ENCODE measurements at regions not wholly inside any gene's neighbourhood (a gene's known extent, or its start where the extent isn't known, plus 50 kb on each side); places are given as distances from the start of the nearest gene placed in this dataset.

GRCh38 chr16:59391617-59392364, 657.7 kb upstream of the GOT2 start:
- in situ Hi-C loops (cut with MboI; ENCODE audit: low pct_ligation_motif_present in 1 of 4, low pct_unique_long_range_greater_than_20kb in 1 of 4, low sequenced_read_pairs in 3 of 4), result no loop called here
- Histone ChIP-seq H3K36me3 (no peaks in the 10 kb centered on the region), H3K4me3 (no peak overlapping the region), H3K27ac (no peak overlapping the region), H3K4me1 (no peaks in the 10 kb centered on the region), H3K9me3 (no peaks in the 10 kb centered on the region), H3K27me3 (no peaks in the 10 kb centered on the region)
- intact Hi-C loops (cut with DNase I; ENCODE audit: low total_unique reads), result no loop called here
- TF ChIP-seq EP300 (IDR thresholded peaks at IDR 0.05; ENCODE audit: low read depth), result no peak
- TF ChIP-seq POLR2AphosphoS5 (IDR thresholded peaks at IDR 0.05), result no peak
- TF ChIP-seq, protein P1, sequence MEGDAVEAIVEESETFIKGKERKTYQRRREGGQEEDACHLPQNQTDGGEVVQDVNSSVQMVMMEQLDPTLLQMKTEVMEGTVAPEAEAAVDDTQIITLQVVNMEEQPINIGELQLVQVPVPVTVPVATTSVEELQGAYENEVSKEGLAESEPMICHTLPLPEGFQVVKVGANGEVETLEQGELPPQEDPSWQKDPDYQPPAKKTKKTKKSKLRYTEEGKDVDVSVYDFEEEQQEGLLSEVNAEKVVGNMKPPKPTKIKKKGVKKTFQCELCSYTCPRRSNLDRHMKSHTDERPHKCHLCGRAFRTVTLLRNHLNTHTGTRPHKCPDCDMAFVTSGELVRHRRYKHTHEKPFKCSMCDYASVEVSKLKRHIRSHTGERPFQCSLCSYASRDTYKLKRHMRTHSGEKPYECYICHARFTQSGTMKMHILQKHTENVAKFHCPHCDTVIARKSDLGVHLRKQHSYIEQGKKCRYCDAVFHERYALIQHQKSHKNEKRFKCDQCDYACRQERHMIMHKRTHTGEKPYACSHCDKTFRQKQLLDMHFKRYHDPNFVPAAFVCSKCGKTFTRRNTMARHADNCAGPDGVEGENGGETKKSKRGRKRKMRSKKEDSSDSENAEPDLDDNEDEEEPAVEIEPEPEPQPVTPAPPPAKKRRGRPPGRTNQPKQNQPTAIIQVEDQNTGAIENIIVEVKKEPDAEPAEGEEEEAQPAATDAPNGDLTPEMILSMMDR (IDR thresholded peaks at IDR 0.05), result no peak
- no peak for TF ChIP-seq POLR2A (IDR thresholded peaks at IDR 0.05)
- 43 to 64% methylated on average over 4 of the region's 4 CpGs for WGBS, 2 donors (ENCODE audit: low coverage in 1 of 2)
- no peak for DNase-seq

DNA sequence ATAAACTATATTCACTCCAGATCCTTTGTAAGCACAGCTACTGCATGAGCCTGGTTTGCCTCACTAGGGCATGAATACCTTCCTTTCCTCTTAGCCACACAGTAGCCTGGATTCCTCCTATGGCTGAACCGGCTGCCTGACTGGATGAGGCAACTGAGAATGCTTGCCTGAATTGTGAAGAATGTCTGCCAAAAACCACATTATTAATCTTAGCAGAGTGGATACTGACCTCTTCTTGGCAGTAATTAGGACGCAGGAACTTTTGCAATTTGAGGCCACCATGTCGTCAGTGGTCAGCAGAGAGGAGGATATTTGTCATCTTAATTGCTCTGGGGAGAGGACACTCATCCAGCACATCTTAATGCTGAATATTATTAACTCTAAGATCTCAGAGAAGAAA, 651.8 kb upstream of the GOT2 start:
- intact Hi-C loops (cut with DNase I; ENCODE audit: low total_unique reads) (no loop called here), in situ Hi-C loops (cut with MboI; ENCODE audit: low pct_ligation_motif_present in 1 of 4, low pct_unique_long_range_greater_than_20kb in 1 of 4, low sequenced_read_pairs in 3 of 4) (no loop called here)
- no peaks in the 10 kb centered on the region for H3K9me3 ChIP-seq
- H3K4me1 ChIP-seq, result no peaks in the 10 kb centered on the region
- H3K36me3 ChIP-seq, result no peaks in the 10 kb centered on the region
- H3K27me3 ChIP-seq, result no peaks in the 10 kb centered on the region
- TF ChIP-seq, protein P1 (IDR thresholded peaks at IDR 0.05), result no peak
- no peak for TF ChIP-seq POLR2A (IDR thresholded peaks at IDR 0.05)
- no peak for TF ChIP-seq POLR2AphosphoS5 (IDR thresholded peaks at IDR 0.05)
- no peak for TF ChIP-seq EP300 (IDR thresholded peaks at IDR 0.05; ENCODE audit: low read depth)
- no peak overlapping the region for H3K4me3 ChIP-seq
- no peak for DNase-seq
- no peak overlapping the region for H3K27ac ChIP-seq
- WGBS, 2 donors (ENCODE audit: low coverage in 1 of 2), result 55% methylated on average over 3 of the region's 3 CpGs; no CpG with 5 or more reads in 1 of the 2 donors

- intact Hi-C loops (cut with DNase I; ENCODE audit: low total_unique reads), result no loop called here
- H3K27ac ChIP-seq, result no peak overlapping the region
- H3K4me1 ChIP-seq, result no peaks in the 10 kb centered on the region
- no peaks in the 10 kb centered on the region for H3K36me3 ChIP-seq
- 52 to 100% methylated on average over 1 to 3 of the region's 3 CpGs for WGBS, 2 donors (ENCODE audit: low coverage in 1 of 2)
- in situ Hi-C loops (cut with MboI; ENCODE audit: low pct_ligation_motif_present in 1 of 4, low pct_unique_long_range_greater_than_20kb in 1 of 4, low sequenced_read_pairs in 3 of 4), result no loop called here
- H3K9me3 ChIP-seq, result no peaks in the 10 kb centered on the region
- H3K4me3 ChIP-seq, result no peak overlapping the region
- TF ChIP-seq EP300 (IDR thresholded peaks at IDR 0.05; ENCODE audit: low read depth) (no peak), POLR2AphosphoS5 (IDR thresholded peaks at IDR 0.05) (no peak), POLR2A (IDR thresholded peaks at IDR 0.05) (no peak)
- TF ChIP-seq, protein P1 (IDR thresholded peaks at IDR 0.05), result no peak
- DNase-seq, result no peak
- no peaks in the 10 kb centered on the region for H3K27me3 ChIP-seq
These were observed 651.4 kb upstream of the GOT2 start for GRCh38 chr16:59385491-59385890.

GRCh38 chr16:59373632-59374031, 639.5 kb upstream of the GOT2 start:
- intact Hi-C loops (cut with DNase I; ENCODE audit: low total_unique reads) (no loop called here), in situ Hi-C loops (cut with MboI; ENCODE audit: low pct_ligation_motif_present in 1 of 4, low pct_unique_long_range_greater_than_20kb in 1 of 4, low sequenced_read_pairs in 3 of 4) (no loop called here)
- no peak overlapping the region for H3K27ac ChIP-seq
- no peaks in the 10 kb centered on the region for H3K27me3 ChIP-seq
- TF ChIP-seq, protein P1 (IDR thresholded peaks at IDR 0.05), result no peak
- TF ChIP-seq EP300 (IDR thresholded peaks at IDR 0.05; ENCODE audit: low read depth) (no peak), POLR2AphosphoS5 (IDR thresholded peaks at IDR 0.05) (no peak), POLR2A (IDR thresholded peaks at IDR 0.05) (no peak)
- no peaks in the 10 kb centered on the region for H3K4me1 ChIP-seq
- DNase-seq, result no peak
- no peak overlapping the region for H3K4me3 ChIP-seq
- peaks cover 3 to 7% of the 10 kb centered on the region in 2 donors for H3K9me3 ChIP-seq
- no peaks in the 10 kb centered on the region for H3K36me3 ChIP-seq
